HG03439 (cell line): ENCODE measurements at regions not wholly inside any gene's neighbourhood (a gene's known extent, or its start where the extent isn't known, plus 50 kb on each side); places are given as distances from the start of the nearest gene placed in this dataset.
"Not testable (repeated sequence)": the region's sequence is repeated elsewhere in the genome, so short reads cannot be mapped to it uniquely, and the experiment has no call there.

ENCODE experiments used
- ATAC-seq: cut with Tn5 transposase; IDR thresholded peaks from one replicate; pipeline ENCODE4 v1.9.1; 2021; ENCODE audit warnings: mild to moderate bottlenecking, moderate library complexity; ENCODE audit not compliant: unreplicated experiment

GRCh38 chr10:23543691-23544380 lies 105.0 kb downstream of the OTUD1 start:
- ATAC-seq: no peak

GRCh38 chr10:23545866-23546265 lies 107.0 kb downstream of the OTUD1 start:
- not testable (repeated sequence) for ATAC-seq

GRCh38 chr10:23556727-23557440 lies 118.0 kb downstream of the OTUD1 start:
- ATAC-seq: no peak

GRCh38 chr10:23557777-23558176 lies 118.9 kb downstream of the OTUD1 start:
- ATAC-seq: no peak

- ATAC-seq: no peak
Measured at GRCh38 chr10:23558361-23558799, 119.5 kb downstream of the OTUD1 start.

- ATAC-seq: no peak
Measured at GRCh38 chr10:23568996-23569395, 130.1 kb downstream of the OTUD1 start.

- ATAC-seq: no peak
Measured at GRCh38 chr10:23571884-23572283, 133.0 kb downstream of the OTUD1 start.

- ATAC-seq: no peak
Measured at GRCh38 chr10:23581906-23582450, 143.1 kb downstream of the OTUD1 start.

GRCh38 chr10:23584396-23584795 lies 145.5 kb downstream of the OTUD1 start:
- ATAC-seq: no peak

GRCh38 chr10:23585186-23585585 lies 146.3 kb downstream of the OTUD1 start:
- ATAC-seq: no peak

GRCh38 chr10:23585666-23586065 lies 146.8 kb downstream of the OTUD1 start:
- ATAC-seq: no peak

- ATAC-seq: not testable (repeated sequence)
Measured at GRCh38 chr10:23595278-23595677, 156.4 kb downstream of the OTUD1 start.

GRCh38 chr10:23604613-23605012 lies 165.7 kb downstream of the OTUD1 start:
- no peak for ATAC-seq

GRCh38 chr10:23606456-23606855 lies 167.6 kb downstream of the OTUD1 start:
- no peak for ATAC-seq

GRCh38 chr10:23608926-23609325 lies 170.1 kb downstream of the OTUD1 start:
- ATAC-seq: no peak

GRCh38 chr10:23610626-23611307 lies 171.9 kb downstream of the OTUD1 start:
- no peak for ATAC-seq

- ATAC-seq: no peak
Measured at GRCh38 chr10:23611308-23612029, 172.6 kb downstream of the OTUD1 start.

GRCh38 chr10:23613900-23614299 lies 175.0 kb downstream of the OTUD1 start:
- ATAC-seq: no peak

- ATAC-seq: no peak
Measured at GRCh38 chr10:23614483-23614882, 175.6 kb downstream of the OTUD1 start.

GRCh38 chr10:23630376-23630775 lies 191.5 kb downstream of the OTUD1 start:
- ATAC-seq: no peak

GRCh38 chr10:23630885-23631284 lies 192.0 kb downstream of the OTUD1 start:
- ATAC-seq: no peak
